ENCODE measurements at regions not wholly inside any gene's neighbourhood (a gene's known extent, or its start where the extent isn't known, plus 50 kb on each side); places are given as distances from the start of the nearest gene placed in this dataset.
"Not testable (repeated sequence)": the region's sequence is repeated elsewhere in the genome, so short reads cannot be mapped to it uniquely, and the experiment has no call there.

GRCh38 chr4:120232050-120232449 is 165.4 kb upstream of the MAD2L1 start:
- no peak overlapping the region for H3K27ac ChIP-seq (ENCODE audit: insufficient read depth, low read depth, low read length, poor library complexity, severe bottlenecking)
- no peaks in the 10 kb centered on the region for H3K9me3 ChIP-seq (ENCODE audit: control insufficient read depth, low read length)
- no peaks in the 10 kb centered on the region for H3K27me3 ChIP-seq (ENCODE audit: control insufficient read depth, insufficient read depth, low read length, poor library complexity, severe bottlenecking)
- no peaks in the 10 kb centered on the region for H3K36me3 ChIP-seq (ENCODE audit: control insufficient read depth, insufficient read depth, low read length)
- H3K4me3 ChIP-seq (ENCODE audit: insufficient read depth, low read depth, low read length), result no peak overlapping the region
- no peaks in the 10 kb centered on the region for H3K4me1 ChIP-seq (ENCODE audit: control insufficient read depth, insufficient read depth, low read length)
- 44 to 50% methylated on average over 1 of the region's 1 CpG for WGBS, 2 experiments

DNA sequence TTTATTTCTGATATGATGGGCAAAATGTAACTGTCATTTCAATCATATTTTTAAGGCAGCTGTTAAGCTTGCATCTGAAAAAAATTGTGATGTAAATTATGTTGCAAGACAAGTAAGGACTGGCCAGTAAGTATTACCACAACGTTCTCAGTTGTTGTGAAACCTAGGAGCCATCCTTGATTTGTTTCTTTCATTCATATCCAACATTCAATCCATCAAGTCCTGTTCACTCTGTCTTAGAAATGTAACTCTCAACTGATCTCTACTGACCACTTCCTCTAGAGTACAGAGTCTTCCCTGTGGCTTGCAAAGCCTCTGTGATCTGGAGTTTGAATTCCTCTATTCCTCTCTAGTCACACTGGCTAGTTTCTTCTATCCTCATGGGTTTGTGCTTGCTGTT is 161.4 kb upstream of the MAD2L1 start:
- Histone ChIP-seq H3K4me3 (ENCODE audit: insufficient read depth, low read depth, low read length) (no peak overlapping the region), H3K27ac (ENCODE audit: insufficient read depth, low read depth, low read length, poor library complexity, severe bottlenecking) (no peak overlapping the region), H3K4me1 (ENCODE audit: control insufficient read depth, insufficient read depth, low read length) (no peaks in the 10 kb centered on the region), H3K36me3 (ENCODE audit: control insufficient read depth, insufficient read depth, low read length) (no peaks in the 10 kb centered on the region), H3K9me3 (ENCODE audit: control insufficient read depth, low read length) (no peaks in the 10 kb centered on the region), H3K27me3 (ENCODE audit: control insufficient read depth, insufficient read depth, low read length, poor library complexity, severe bottlenecking) (no peaks in the 10 kb centered on the region)
- WGBS, 2 experiments, result 74 to 81% methylated on average over 1 of the region's 1 CpG

DNA sequence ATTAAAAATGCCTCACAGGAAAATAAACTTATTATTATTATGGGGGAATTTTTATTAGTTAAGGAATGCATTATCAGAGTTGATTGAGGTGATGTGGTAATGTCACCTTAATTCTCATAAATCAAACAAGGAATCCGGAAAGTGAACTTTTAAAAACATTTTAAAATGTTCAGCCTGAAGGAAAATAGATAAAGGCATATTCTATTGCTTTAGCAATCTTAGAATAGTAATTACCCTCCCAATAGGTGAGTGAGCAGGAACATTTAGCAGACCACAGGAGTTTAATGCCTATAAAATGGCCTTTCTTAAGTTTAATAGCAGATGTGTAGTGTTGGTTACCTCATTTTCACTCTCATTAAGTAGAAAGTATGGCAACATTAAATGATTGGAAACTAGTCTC is 160.9 kb upstream of the MAD2L1 start:
- H3K4me1 ChIP-seq (ENCODE audit: control insufficient read depth, insufficient read depth, low read length), result no peaks in the 10 kb centered on the region
- H3K4me3 ChIP-seq (ENCODE audit: insufficient read depth, low read depth, low read length), result no peak overlapping the region
- no CpG with 5 or more reads among the region's 1 CpG for WGBS, 2 experiments
- no peaks in the 10 kb centered on the region for H3K27me3 ChIP-seq (ENCODE audit: control insufficient read depth, insufficient read depth, low read length, poor library complexity, severe bottlenecking)
- no peaks in the 10 kb centered on the region for H3K36me3 ChIP-seq (ENCODE audit: control insufficient read depth, insufficient read depth, low read length)
- no peaks in the 10 kb centered on the region for H3K9me3 ChIP-seq (ENCODE audit: control insufficient read depth, low read length)
- H3K27ac ChIP-seq (ENCODE audit: insufficient read depth, low read depth, low read length, poor library complexity, severe bottlenecking), result no peak overlapping the region

- WGBS, 2 experiments, result 93 to 98% methylated on average over 2 of the region's 2 CpGs
- Histone ChIP-seq H3K27me3 (ENCODE audit: control insufficient read depth, insufficient read depth, low read length, poor library complexity, severe bottlenecking) (no peaks in the 10 kb centered on the region), H3K9me3 (ENCODE audit: control insufficient read depth, low read length) (no peaks in the 10 kb centered on the region), H3K27ac (ENCODE audit: insufficient read depth, low read depth, low read length, poor library complexity, severe bottlenecking) (no peak overlapping the region), H3K4me3 (ENCODE audit: insufficient read depth, low read depth, low read length) (no peak overlapping the region), H3K36me3 (ENCODE audit: control insufficient read depth, insufficient read depth, low read length) (no peaks in the 10 kb centered on the region), H3K4me1 (ENCODE audit: control insufficient read depth, insufficient read depth, low read length) (no peaks in the 10 kb centered on the region)
These were observed 158.9 kb upstream of the MAD2L1 start for GRCh38 chr4:120225527-120225926.

GRCh38 chr4:120218981-120219380 is 152.3 kb upstream of the MAD2L1 start:
- H3K4me1 ChIP-seq (ENCODE audit: control insufficient read depth, insufficient read depth, low read length), result no peaks in the 10 kb centered on the region
- no peaks in the 10 kb centered on the region for H3K36me3 ChIP-seq (ENCODE audit: control insufficient read depth, insufficient read depth, low read length)
- WGBS, 2 experiments, result 90 to 96% methylated on average over 2 of the region's 2 CpGs
- H3K27me3 ChIP-seq (ENCODE audit: control insufficient read depth, insufficient read depth, low read length, poor library complexity, severe bottlenecking), result no peaks in the 10 kb centered on the region
- H3K9me3 ChIP-seq (ENCODE audit: control insufficient read depth, low read length), result no peaks in the 10 kb centered on the region
- no peak overlapping the region for H3K4me3 ChIP-seq (ENCODE audit: insufficient read depth, low read depth, low read length)
- H3K27ac ChIP-seq (ENCODE audit: insufficient read depth, low read depth, low read length, poor library complexity, severe bottlenecking), result no peak overlapping the region

DNA sequence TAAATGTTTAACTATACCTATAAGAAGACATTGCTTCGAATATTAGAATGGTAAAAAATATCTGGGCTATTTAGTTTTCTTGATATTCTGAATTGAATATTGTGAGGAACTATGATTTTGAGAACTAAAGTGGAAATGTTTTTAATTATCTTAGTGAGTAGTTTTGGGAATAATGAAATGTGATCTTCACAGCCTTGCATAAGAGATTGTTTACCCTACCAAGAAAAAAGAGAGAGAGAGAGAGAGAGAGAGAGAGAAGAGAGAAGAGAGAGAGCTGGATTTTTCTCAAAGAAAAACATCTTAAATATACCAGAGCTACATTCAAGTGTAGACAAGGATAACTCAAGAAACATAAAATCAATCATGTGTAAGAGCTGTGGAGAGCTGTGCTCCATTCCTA is 148.7 kb upstream of the MAD2L1 start:
- no peaks in the 10 kb centered on the region for H3K4me1 ChIP-seq (ENCODE audit: control insufficient read depth, insufficient read depth, low read length)
- no peaks in the 10 kb centered on the region for H3K36me3 ChIP-seq (ENCODE audit: control insufficient read depth, insufficient read depth, low read length)
- H3K27ac ChIP-seq (ENCODE audit: insufficient read depth, low read depth, low read length, poor library complexity, severe bottlenecking), result no peak overlapping the region
- H3K4me3 ChIP-seq (ENCODE audit: insufficient read depth, low read depth, low read length), result no peak overlapping the region
- 67 to 82% methylated on average over 1 of the region's 1 CpG for WGBS, 2 experiments
- H3K9me3 ChIP-seq (ENCODE audit: control insufficient read depth, low read length), result no peaks in the 10 kb centered on the region
- no peaks in the 10 kb centered on the region for H3K27me3 ChIP-seq (ENCODE audit: control insufficient read depth, insufficient read depth, low read length, poor library complexity, severe bottlenecking)

DNA sequence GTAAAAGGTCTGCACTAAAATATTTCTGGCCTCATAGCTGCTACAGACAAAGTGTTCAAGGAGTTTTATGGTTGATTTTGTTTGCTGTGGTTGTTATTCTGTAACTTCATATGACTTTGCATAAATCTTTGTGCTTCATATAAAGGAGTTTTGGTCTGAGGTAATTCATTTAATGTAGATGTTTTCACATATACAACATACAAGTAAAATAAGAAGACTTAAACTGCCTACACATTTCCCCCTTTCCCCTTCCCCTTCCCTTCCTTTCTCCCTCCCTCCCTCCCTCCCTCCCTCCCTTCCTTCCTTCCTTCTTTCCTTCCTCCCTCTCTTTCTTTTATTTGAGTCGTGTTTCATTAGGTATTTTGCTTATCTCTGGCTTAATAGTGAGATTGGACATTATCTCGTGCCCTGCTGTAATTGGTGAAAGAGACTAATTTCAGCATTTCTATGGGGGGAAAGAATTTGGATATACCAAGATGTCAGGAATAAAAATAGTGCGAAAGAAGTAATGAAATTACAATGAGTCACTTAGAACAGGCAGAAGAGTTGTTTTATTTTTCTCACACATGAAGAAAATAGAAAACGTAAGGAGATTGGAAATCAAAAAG is 144.9 kb upstream of the MAD2L1 start:
- Histone ChIP-seq H3K4me3 (ENCODE audit: insufficient read depth, low read depth, low read length) (no peak overlapping the region), H3K27ac (ENCODE audit: insufficient read depth, low read depth, low read length, poor library complexity, severe bottlenecking) (no peak overlapping the region), H3K27me3 (ENCODE audit: control insufficient read depth, insufficient read depth, low read length, poor library complexity, severe bottlenecking) (no peaks in the 10 kb centered on the region), H3K36me3 (ENCODE audit: control insufficient read depth, insufficient read depth, low read length) (no peaks in the 10 kb centered on the region), H3K4me1 (ENCODE audit: control insufficient read depth, insufficient read depth, low read length) (no peaks in the 10 kb centered on the region), H3K9me3 (ENCODE audit: control insufficient read depth, low read length) (no peaks in the 10 kb centered on the region)
- WGBS, 2 experiments, result 87 to 91% methylated on average over 4 of the region's 4 CpGs

DNA sequence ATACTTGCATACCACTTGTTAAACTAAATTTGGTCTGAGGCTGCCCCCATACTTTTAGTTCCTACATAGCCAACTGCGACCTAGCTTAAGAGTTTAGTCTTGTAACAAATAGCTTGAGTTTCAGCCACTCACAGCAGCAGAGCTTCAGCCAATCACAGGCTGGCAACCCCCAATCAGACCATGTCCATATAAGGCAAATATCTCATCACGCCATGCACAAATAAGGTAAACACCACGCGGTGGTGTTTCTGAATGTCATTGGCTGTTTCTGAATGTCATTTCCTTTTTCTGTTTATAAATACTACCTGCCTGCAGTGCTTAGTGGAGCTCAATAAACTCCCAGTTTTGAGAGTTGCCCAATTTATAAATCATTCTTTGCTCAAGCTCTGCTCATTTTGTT is 143.1 kb upstream of the MAD2L1 start:
- H3K4me1 ChIP-seq (ENCODE audit: control insufficient read depth, insufficient read depth, low read length), result no peaks in the 10 kb centered on the region
- no peak overlapping the region for H3K27ac ChIP-seq (ENCODE audit: insufficient read depth, low read depth, low read length, poor library complexity, severe bottlenecking)
- H3K4me3 ChIP-seq (ENCODE audit: insufficient read depth, low read depth, low read length), result no peak overlapping the region
- H3K27me3 ChIP-seq (ENCODE audit: control insufficient read depth, insufficient read depth, low read length, poor library complexity, severe bottlenecking), result no peaks in the 10 kb centered on the region
- H3K36me3 ChIP-seq (ENCODE audit: control insufficient read depth, insufficient read depth, low read length), result no peaks in the 10 kb centered on the region
- H3K9me3 ChIP-seq (ENCODE audit: control insufficient read depth, low read length), result no peaks in the 10 kb centered on the region
- WGBS, 2 experiments, result 94 to 99% methylated on average over 4 of the region's 4 CpGs

GRCh38 chr4:120207021-120207420 is 140.4 kb upstream of the MAD2L1 start:
- no peaks in the 10 kb centered on the region for H3K27me3 ChIP-seq (ENCODE audit: control insufficient read depth, insufficient read depth, low read length, poor library complexity, severe bottlenecking)
- no peak overlapping the region for H3K27ac ChIP-seq (ENCODE audit: insufficient read depth, low read depth, low read length, poor library complexity, severe bottlenecking)
- H3K36me3 ChIP-seq (ENCODE audit: control insufficient read depth, insufficient read depth, low read length), result no peaks in the 10 kb centered on the region
- no peak overlapping the region for H3K4me3 ChIP-seq (ENCODE audit: insufficient read depth, low read depth, low read length)
- WGBS, 2 experiments, result 60 to 100% methylated on average over 2 to 3 of the region's 3 CpGs
- H3K9me3 ChIP-seq (ENCODE audit: control insufficient read depth, low read length), result no peaks in the 10 kb centered on the region
- H3K4me1 ChIP-seq (ENCODE audit: control insufficient read depth, insufficient read depth, low read length), result no peaks in the 10 kb centered on the region

- WGBS, 2 experiments, result 98 to 100% methylated on average over 2 of the region's 2 CpGs
- Histone ChIP-seq H3K4me1 (ENCODE audit: control insufficient read depth, insufficient read depth, low read length) (no peaks in the 10 kb centered on the region), H3K27ac (ENCODE audit: insufficient read depth, low read depth, low read length, poor library complexity, severe bottlenecking) (no peak overlapping the region), H3K9me3 (ENCODE audit: control insufficient read depth, low read length) (no peaks in the 10 kb centered on the region), H3K27me3 (ENCODE audit: control insufficient read depth, insufficient read depth, low read length, poor library complexity, severe bottlenecking) (no peaks in the 10 kb centered on the region), H3K4me3 (ENCODE audit: insufficient read depth, low read depth, low read length) (no peak overlapping the region), H3K36me3 (ENCODE audit: control insufficient read depth, insufficient read depth, low read length) (no peaks in the 10 kb centered on the region)
These were observed 135.6 kb upstream of the MAD2L1 start for GRCh38 chr4:120202222-120202621.

GRCh38 chr4:120200573-120201110 is 134.0 kb upstream of the MAD2L1 start:
- H3K27ac ChIP-seq (ENCODE audit: insufficient read depth, low read depth, low read length, poor library complexity, severe bottlenecking), result not testable (repeated sequence)

More at GRCh38 chr4:120200573-120201110, 134.0 kb upstream of the MAD2L1 start:
- H3K36me3 ChIP-seq (ENCODE audit: control insufficient read depth, insufficient read depth, low read length); H3K9me3 ChIP-seq (ENCODE audit: control insufficient read depth, low read length); H3K27me3 ChIP-seq (ENCODE audit: control insufficient read depth, insufficient read depth, low read length, poor library complexity, severe bottlenecking); H3K4me3 ChIP-seq (ENCODE audit: insufficient read depth, low read depth, low read length); H3K4me1 ChIP-seq (ENCODE audit: control insufficient read depth, insufficient read depth, low read length): not testable (repeated sequence)
- WGBS, 2 experiments, result 94 to 96% methylated on average over 2 of the region's 4 CpGs

Data from ectodermal cell (in vitro differentiated cells).